CD14-positive monocyte (primary cell): ENCODE measurements at regions not wholly inside any gene's neighbourhood (a gene's known extent, or its start where the extent isn't known, plus 50 kb on each side); places are given as distances from the start of the nearest gene placed in this dataset.

ENCODE experiments used
- DNase-seq, 3 donors: peaks; one replicate each; pipeline ENCODE4 v3.0.0-alpha.2; 2011 to 2022
- H2AFZ ChIP-seq: 2 replicates; pipeline ENCODE4 v1.6.0; 2012; ENCODE audit warnings: mild to moderate bottlenecking, low read depth, low read length, inconsistent platforms; ENCODE audit not compliant: insufficient read depth, poor library complexity, severe bottlenecking
- H3K27ac ChIP-seq, 2 donors: 1 replicate in 1 of 2; 2 replicates in 1 of 2; pipeline ENCODE4 v1.5.1; 2012 to 2013; ENCODE audit warnings: low read length in 2 of 2, control low read depth in 1 of 2, inconsistent platforms in 1 of 2, low read depth in 1 of 2, mild to moderate bottlenecking in 1 of 2
- H3K27me3 ChIP-seq, 2 donors: one replicate each; pipeline versions ENCODE4 v1.6.0 to v1.6.1; 2011 to 2013; ENCODE audit warnings: low read length in 2 of 2; ENCODE audit not compliant: control insufficient read depth in 2 of 2, insufficient read depth in 2 of 2
- H3K36me3 ChIP-seq, 2 donors: replicated peaks in 1 of 2; 1 replicate in 1 of 2; 2 replicates in 1 of 2; pipeline versions ENCODE4 v1.5.1 to v1.6.1; 2012 to 2013; ENCODE audit warnings: low read length in 2 of 2, control low read depth in 1 of 2, inconsistent platforms in 1 of 2, mild to moderate bottlenecking in 1 of 2; ENCODE audit not compliant: insufficient read depth in 2 of 2, control insufficient read depth in 1 of 2
- H3K4me1 ChIP-seq, 2 donors: 1 replicate in 1 of 2; 2 replicates in 1 of 2; pipeline versions ENCODE4 v1.5.1 to v1.6.1; 2012 to 2013; ENCODE audit warnings: low read length in 2 of 2, control low read depth in 1 of 2, inconsistent platforms in 1 of 2, mild to moderate bottlenecking in 1 of 2, moderate library complexity in 1 of 2; ENCODE audit not compliant: insufficient read depth in 2 of 2, control insufficient read depth in 1 of 2
- H3K4me2 ChIP-seq: replicated peaks from 2 replicates; pipeline ENCODE3; 2012; ENCODE audit warnings: low read length, moderate library complexity, mild to moderate bottlenecking; ENCODE audit not compliant: poor library complexity, severe bottlenecking; ENCODE audit errors: extremely low read depth
- H3K4me3 ChIP-seq, 3 experiments: fragments of 200-600 bp in 1 of 3; sonication (generic) in 1 of 3; replicated peaks in 1 of 3; 1 replicate in 2 of 3; 2 replicates in 1 of 3; pipeline ENCODE4 v1.5.1; 2011 to 2013; ENCODE audit warnings: low read length in 3 of 3, mild to moderate bottlenecking in 3 of 3, control low read depth in 2 of 3, low read depth in 2 of 3, inconsistent platforms in 1 of 3, moderate library complexity in 1 of 3
- H3K79me2 ChIP-seq: 2 replicates; pipeline ENCODE4 v1.6.0; 2012; ENCODE audit warnings: mild to moderate bottlenecking, control low read depth, inconsistent platforms, low read length, moderate library complexity; ENCODE audit not compliant: insufficient read depth
- H3K9ac ChIP-seq: 2 replicates; pipeline ENCODE4 v1.6.0; 2017; ENCODE audit warnings: low read length, mild to moderate bottlenecking; ENCODE audit not compliant: insufficient read depth, poor library complexity, severe bottlenecking
- H3K9me3 ChIP-seq, 2 donors: replicated peaks in 1 of 2; 1 replicate in 1 of 2; 2 replicates in 1 of 2; pipeline versions ENCODE4 v1.5.1 to v1.6.1; 2012 to 2013; ENCODE audit warnings: low read length in 2 of 2, control low read depth in 1 of 2; ENCODE audit not compliant: control insufficient read depth in 1 of 2, insufficient read depth in 1 of 2
- H4K20me1 ChIP-seq: 2 replicates; pipeline ENCODE4 v1.6.0; 2012; ENCODE audit warnings: mild to moderate bottlenecking, low read length, control low read depth, moderate library complexity; ENCODE audit not compliant: insufficient read depth
- H3K27ac Mint-ChIP-seq, 7 donors: one replicate each; pipeline ENCODE4 v1.8.0; 2020; ENCODE audit warnings: mild to moderate bottlenecking in 7 of 7, mixed read lengths in 7 of 7, moderate library complexity in 6 of 7, inconsistent platforms in 2 of 7
- H3K27me3 Mint-ChIP-seq, 3 donors: one replicate each; pipeline ENCODE4 v1.8.0; 2021 to 2022; ENCODE audit warnings: low read depth in 3 of 3, mild to moderate bottlenecking in 3 of 3, mixed read lengths in 3 of 3, moderate library complexity in 3 of 3, inconsistent platforms in 1 of 3
- H3K36me3 Mint-ChIP-seq, 2 donors: one replicate each; pipeline ENCODE4 v1.8.0; 2020; ENCODE audit warnings: mixed read lengths in 2 of 2, inconsistent platforms in 1 of 2, mild to moderate bottlenecking in 1 of 2
- H3K4me1 Mint-ChIP-seq: one replicate; pipeline ENCODE4 v1.8.0; 2020; ENCODE audit warnings: mild to moderate bottlenecking, mixed read lengths
- H3K4me3 Mint-ChIP-seq, 2 donors: one replicate each; pipeline ENCODE4 v1.8.0; 2020; ENCODE audit warnings: mild to moderate bottlenecking in 2 of 2, mixed read lengths in 2 of 2, moderate library complexity in 1 of 2
- H3K9me3 Mint-ChIP-seq, 7 donors: one replicate each; pipeline ENCODE4 v1.8.0; 2020 to 2022; ENCODE audit warnings: mixed read lengths in 7 of 7, mild to moderate bottlenecking in 6 of 7, moderate library complexity in 6 of 7, inconsistent platforms in 2 of 7
- WGBS: methylation state at CpG from one replicate; pipeline ENCODE4 v1.1.5; 2013; ENCODE audit warnings: missing lambda C conversion rate; ENCODE audit not compliant: insufficient coverage; 5-methylcytosine and 5-hydroxymethylcytosine counted together
- intact Hi-C, 2 donors: fragments of 100-400 bp; cut with micrococcal nuclease; formaldehyde crosslinking; loops; one replicate each; pipeline versions ENCODE4 v1.15.0 to v1.15.1; 2023
- TF ChIP-seq, protein P1 (sequence below): fragments of 200-600 bp; IDR thresholded peaks from one replicate; pipeline ENCODE4 v1.8.0; 2022; ENCODE audit warnings: antibody characterized with exemption, mild to moderate bottlenecking

DNA sequence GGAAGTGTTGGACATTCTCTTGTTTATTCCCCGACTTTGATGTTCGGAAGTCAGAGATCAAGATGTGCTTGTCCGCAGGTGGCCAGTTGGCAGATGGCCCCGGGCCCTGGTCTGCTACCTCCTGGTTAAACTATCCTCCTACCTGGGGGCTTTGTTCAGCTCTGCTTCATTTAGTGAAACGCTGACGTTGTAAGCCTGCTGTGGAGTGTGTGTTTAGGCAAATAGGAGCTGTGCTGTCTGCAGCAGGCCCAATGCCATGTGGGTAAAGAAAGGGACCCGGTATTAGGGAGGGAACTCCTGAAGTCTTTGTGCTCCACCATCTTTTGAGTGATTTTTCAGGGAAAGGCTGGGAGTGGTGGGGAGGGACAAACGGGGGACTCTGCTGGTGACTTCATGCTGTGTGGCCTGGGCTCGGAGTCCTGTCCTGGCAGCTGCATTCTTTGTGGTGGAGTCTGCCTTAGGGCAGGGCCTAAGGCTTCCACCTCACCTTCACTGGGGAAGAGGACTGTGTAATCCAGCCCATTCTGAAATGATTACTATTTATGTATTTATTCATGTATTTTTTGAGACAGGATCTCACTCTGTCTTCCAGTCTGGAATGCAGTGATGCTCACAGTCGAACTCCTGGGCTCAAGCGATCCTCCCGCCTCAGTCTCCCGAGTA, 171.1 kb upstream of the KLF6 start:
- peak overlapping the region in 1 of 7 donors; percentile 15 for H3K27ac Mint-ChIP-seq

GRCh38 chr10:3955493-3955892, 170.5 kb upstream of the KLF6 start:
- H3K79me2 ChIP-seq: no peaks in the 10 kb centered on the region

More for the DNA sequence above, 171.1 kb upstream of the KLF6 start:
- no peaks in the 10 kb centered on the region for H3K4me1 Mint-ChIP-seq
- TF ChIP-seq, protein P1, sequence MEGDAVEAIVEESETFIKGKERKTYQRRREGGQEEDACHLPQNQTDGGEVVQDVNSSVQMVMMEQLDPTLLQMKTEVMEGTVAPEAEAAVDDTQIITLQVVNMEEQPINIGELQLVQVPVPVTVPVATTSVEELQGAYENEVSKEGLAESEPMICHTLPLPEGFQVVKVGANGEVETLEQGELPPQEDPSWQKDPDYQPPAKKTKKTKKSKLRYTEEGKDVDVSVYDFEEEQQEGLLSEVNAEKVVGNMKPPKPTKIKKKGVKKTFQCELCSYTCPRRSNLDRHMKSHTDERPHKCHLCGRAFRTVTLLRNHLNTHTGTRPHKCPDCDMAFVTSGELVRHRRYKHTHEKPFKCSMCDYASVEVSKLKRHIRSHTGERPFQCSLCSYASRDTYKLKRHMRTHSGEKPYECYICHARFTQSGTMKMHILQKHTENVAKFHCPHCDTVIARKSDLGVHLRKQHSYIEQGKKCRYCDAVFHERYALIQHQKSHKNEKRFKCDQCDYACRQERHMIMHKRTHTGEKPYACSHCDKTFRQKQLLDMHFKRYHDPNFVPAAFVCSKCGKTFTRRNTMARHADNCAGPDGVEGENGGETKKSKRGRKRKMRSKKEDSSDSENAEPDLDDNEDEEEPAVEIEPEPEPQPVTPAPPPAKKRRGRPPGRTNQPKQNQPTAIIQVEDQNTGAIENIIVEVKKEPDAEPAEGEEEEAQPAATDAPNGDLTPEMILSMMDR: no peak
- H3K9me3 Mint-ChIP-seq: no peaks in the 10 kb centered on the region
- intact Hi-C loops: no loop called here
- Histone ChIP-seq H3K27me3 (no peaks in the 10 kb centered on the region), H2AFZ (no peak overlapping the region), H3K4me2 (no peak overlapping the region), H3K9ac (no peak overlapping the region), H3K27ac (no peak overlapping the region), H3K4me3 (no peak overlapping the region), H3K4me1 (no peaks in the 10 kb centered on the region), H4K20me1 (no peaks in the 10 kb centered on the region), H3K9me3 (no peaks in the 10 kb centered on the region), H3K36me3 (no peaks in the 10 kb centered on the region), H3K79me2 (no peaks in the 10 kb centered on the region)
- 94% methylated on average over 4 of the region's 13 CpGs for WGBS
- peaks cover 0 to 5% (median 2%) of the 10 kb centered on the region in 3 donors for H3K27me3 Mint-ChIP-seq
- no peaks in the 10 kb centered on the region for H3K36me3 Mint-ChIP-seq
- no peak overlapping the region for H3K4me3 Mint-ChIP-seq
- DNase-seq: no peak

More at GRCh38 chr10:3955493-3955892, 170.5 kb upstream of the KLF6 start:
- no peaks in the 10 kb centered on the region for H3K36me3 Mint-ChIP-seq
- Histone ChIP-seq H3K9ac (no peak overlapping the region), H3K4me3 (no peak overlapping the region), H4K20me1 (no peaks in the 10 kb centered on the region), H3K27me3 (no peaks in the 10 kb centered on the region), H3K36me3 (no peaks in the 10 kb centered on the region), H3K9me3 (no peaks in the 10 kb centered on the region), H2AFZ (no peak overlapping the region), H3K4me2 (no peak overlapping the region), H3K27ac (no peak overlapping the region), H3K4me1 (no peaks in the 10 kb centered on the region)
- intact Hi-C loops: no loop called here
- H3K27me3 Mint-ChIP-seq: peaks cover 0 to 5% (median 1%) of the 10 kb centered on the region in 3 donors
- no peaks in the 10 kb centered on the region for H3K4me1 Mint-ChIP-seq
- H3K4me3 Mint-ChIP-seq: no peak overlapping the region
- H3K9me3 Mint-ChIP-seq: no peaks in the 10 kb centered on the region
- no peak overlapping the region for H3K27ac Mint-ChIP-seq
- DNase-seq: no peak
- WGBS: 98% methylated on average over 7 of the region's 13 CpGs
- TF ChIP-seq, protein P1: no peak
